GM18858 (cell line): ENCODE measurements at regions not wholly inside any gene's neighbourhood (a gene's known extent, or its start where the extent isn't known, plus 50 kb on each side); places are given as distances from the start of the nearest gene placed in this dataset.
"Not testable (repeated sequence)": the region's sequence is repeated elsewhere in the genome, so short reads cannot be mapped to it uniquely, and the experiment has no call there.

Experiments used
- ATAC-seq: cut with Tn5 transposase; IDR thresholded peaks from one replicate; pipeline ENCODE4 v1.9.1; 2021; ENCODE audit not compliant: unreplicated experiment

DNA sequence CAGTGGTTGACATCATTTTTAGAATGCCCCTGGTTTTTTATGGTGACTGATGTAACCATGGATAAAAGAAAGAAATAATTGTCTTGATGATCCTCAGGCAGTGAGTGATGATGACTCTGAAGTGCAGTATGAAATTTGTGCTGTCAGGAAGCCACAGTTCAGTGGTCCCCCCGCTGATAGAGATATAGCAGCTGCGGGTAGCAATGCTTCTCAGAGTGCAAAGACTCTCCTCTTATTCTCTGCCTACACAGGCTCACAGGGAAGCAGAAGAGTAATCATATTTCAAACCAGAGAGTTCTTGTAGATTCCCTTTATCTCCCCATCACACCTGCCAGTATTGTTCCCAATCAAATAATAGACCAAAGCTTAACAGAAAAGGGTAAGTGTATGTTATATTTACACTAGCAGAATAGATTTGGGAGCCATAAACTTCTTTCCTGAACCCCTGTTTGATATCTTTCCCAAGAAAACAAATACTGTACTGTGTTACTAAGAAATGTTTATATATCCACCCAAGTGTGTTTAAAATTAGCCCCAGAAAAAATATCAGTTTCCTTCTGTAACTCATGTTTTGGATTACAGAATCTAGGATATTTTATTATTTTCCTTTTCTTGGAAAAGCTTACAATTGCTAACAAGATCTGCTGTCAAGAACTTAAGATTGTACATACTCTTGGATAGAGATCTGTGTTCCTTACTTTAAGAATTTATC, 1817.4 kb upstream of the FLRT2 start:
- no peak for ATAC-seq

DNA sequence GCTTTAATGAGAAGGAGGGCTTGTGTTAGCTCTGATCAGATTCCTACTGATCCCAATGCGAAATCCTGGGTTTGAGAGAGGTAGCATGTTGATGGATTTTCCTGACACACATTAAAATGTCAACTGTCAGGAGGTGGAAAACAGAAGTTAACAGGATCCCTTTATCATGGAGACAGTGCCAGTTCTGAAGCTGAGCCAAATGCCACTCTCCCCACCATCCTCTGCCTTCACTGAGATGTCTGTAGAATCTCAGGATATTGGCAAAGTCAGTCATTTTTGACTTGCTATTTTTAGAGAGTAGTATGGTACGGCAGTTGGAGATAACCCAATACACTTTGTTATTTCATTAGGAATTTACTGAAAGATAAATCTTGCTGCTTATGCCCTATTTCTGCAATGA, 1816.2 kb upstream of the FLRT2 start:
- no peak for ATAC-seq

DNA sequence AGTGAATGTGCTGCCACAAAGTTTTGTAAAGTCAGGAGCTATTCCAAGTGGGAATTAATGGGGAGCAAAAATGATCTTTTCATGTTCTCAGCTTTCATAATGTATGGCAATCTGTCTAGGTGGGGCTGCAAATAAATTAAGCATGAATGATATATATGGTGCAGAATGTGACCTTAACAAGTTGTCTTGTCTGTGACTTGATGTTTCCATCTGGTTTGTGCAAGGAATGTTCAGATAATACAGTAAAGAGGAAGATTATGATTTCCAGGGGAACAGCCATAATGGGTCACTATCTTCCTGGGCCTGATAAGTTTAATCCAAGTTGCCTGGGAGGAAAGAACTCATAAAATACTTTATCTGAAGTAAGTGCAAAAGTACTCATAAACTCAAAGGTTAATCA, 1815.8 kb upstream of the FLRT2 start:
- ATAC-seq = no peak

DNA sequence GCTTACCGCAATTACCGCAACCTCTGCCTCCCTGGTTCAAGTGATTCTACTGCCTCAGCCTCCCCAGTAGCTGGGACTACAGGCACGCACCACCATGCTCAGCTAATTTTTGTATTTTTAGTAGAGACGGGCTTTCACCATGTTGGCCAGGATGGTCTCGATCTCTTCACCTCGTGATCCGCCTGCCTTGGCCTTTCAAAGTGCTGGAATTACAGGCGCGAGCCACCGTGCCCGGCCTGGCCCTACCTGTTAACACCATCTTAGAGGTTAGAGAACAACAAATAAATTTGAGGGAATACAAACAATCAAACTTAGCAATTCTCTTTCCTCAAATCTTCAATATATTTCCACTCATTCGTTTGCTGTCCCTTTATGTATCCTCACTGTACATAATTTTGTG, 1810.5 kb upstream of the FLRT2 start:
- ATAC-seq = not testable (repeated sequence)

DNA sequence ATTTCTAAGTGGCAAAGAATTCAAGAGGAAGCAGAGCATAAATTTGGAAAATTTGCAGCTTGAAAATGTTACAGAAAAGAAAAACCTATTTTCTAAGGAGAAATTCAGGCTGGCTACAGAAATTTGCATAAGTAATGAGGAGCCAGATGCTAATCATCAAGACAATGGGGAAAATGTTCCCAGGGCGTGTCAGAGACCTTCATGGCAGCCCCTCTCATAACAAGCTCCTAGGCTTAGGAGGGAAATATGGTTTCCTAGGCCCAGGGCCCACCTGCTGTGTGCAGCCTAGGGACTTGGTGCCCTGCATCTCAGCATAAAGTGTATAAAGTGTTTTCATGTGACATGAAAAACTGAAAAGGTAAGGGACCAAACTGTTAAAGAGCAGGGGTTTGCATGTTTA, 1796.3 kb upstream of the FLRT2 start:
- ATAC-seq = no peak

DNA sequence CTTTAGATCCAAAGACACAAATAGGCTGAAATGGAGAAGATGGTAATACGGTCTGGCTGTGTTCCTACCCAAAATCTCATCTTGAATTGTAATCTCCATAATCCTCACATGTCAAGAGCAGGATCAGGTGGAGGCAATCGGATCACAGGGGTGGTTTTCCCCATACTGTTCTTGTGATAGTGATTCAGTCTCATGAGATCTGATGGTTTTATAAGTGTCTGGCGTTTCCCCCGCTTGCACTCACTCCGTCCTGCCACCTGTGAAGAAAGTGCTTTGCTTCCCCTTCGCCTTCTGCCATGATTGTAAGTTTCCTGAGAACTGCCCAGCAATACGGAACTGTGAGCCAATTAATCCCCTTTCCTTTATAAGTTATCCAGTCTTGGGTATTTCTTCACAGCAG, 1795.5 kb upstream of the FLRT2 start:
- ATAC-seq = no peak

DNA sequence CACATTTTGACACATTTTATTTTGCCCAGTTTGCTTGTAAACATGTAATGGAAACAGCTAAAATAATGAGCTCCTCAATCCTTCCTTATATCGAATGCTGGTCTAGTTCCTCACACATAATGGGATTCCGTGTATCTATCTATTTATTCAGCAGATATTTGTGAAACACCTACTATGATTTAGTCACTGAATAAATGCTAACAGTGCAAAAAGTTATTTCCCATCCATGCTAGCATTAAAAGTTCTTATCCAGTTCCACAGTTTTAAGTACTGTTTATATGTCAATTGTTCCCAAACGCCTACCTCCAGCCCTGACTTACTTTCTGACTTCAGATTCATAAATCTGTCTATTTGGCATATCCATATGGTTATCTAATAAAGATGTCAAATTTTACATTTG, 1788.7 kb upstream of the FLRT2 start:
- ATAC-seq = no peak

DNA sequence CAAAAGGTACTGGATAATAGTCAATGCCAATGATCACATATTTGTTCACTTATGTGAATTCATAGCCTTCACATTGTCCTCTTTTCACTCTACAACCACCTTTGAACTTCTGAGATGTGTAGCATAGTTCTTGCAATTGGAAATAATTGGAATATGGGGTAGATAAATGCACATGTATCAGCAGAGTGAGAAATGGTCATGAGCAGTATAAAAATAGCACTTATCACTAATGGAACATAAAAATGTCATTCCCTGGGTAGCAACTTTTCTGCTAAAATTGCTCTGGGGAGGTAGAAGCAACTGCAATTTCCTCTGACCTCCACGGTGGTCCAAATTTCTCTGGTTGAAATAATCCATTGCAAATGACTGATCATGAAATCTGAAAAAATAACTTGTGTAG, 1785.7 kb upstream of the FLRT2 start:
- no peak for ATAC-seq

DNA sequence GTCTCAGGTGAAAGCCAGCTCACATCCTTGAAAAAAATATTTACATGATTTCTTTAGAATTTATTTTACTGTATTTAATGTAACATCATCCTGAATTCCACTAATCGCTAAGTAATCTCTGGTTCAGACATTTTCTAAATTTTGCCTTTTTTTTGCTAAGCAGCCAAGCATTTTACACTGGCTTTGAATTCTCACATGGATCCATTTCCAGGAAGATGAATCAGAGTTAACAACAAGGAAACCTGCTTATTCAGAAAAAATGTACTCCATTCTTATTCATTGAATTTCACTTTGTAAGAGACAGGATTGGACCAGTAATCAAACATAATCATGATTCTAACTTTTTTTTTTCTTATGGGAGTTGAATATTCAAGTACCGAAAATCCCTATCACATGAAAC, 1785.1 kb upstream of the FLRT2 start:
- no peak for ATAC-seq

DNA sequence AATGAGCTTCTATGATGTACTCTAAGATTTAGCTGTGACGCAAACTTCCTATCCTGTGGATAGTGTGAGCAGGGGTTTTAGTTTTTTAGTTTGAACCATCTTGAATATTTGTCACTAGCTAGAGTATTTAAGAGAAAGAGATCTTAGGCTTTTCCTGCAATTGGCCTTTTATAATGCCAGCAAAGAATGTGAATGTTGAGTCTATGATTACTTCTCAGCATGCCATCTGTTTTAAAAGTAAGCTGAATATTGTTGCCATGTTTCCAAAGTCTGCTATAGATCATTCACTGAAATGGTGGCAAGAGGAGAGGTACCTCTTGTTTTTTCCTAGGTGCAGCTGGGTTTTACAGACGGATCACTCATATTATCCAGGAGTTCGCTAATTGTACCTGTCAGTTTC, 1783.6 kb upstream of the FLRT2 start:
- ATAC-seq = no peak

DNA sequence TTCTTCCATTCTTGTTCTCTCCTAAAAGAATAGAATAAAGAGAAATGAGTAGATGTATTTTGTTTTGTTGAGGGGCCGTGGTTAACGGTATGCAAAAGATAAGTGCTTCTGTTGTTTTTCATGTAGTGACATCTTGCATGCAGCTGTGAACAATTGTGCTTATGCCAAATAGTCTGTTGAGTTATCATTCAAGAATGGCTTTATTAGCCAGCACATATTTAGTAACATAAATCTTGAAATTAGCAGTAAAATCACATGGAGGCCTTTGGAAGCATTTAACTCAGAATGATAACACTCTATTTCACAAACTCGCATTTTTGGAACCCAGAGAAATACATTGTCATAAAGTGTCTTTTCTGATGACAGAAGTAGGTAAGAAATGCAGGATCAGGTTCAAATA, 1772.0 kb upstream of the FLRT2 start:
- no peak for ATAC-seq

DNA sequence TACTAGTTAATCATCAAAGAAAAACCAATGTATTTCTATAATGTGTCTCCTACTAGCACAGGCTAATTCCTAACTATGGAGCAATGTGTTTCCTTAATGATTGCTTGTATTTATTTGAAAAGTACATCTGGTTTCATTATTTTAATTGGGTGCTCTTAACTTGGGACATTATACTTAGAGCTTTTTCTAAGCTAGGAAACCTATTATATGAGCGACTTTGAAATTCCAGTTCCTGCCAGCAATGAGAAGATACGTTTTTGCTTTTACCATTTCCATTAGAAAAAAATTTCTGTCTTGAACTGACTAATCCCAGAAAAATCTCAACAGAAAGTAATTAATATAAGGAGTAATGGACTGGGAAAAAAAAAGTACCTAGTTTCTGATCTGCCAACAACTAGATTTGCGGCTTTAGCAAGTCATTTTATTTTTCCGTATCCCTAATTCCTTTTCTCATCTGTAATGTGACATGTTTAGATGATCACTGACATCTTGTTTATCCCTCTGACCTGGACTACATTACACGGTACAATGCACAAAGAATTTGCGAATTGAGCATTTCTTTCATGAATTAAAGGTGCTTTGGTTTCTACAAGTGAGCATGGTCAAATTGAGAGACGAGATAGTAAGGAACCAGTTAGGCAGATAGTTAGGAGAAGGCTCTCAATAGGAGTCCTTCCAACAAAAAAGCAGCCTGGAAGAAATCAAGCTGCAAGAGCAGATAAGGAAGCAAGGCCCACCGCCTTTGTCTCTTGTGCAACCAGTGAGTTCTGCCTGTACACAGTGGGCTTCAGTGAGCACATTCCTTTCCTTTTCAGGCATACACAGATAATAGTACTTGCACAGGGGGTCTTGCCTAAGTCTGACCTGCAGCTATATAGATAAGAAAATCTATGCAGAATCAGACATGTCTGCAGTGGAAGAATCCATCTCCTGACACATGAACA, 1765.0 kb upstream of the FLRT2 start:
- no peak for ATAC-seq

DNA sequence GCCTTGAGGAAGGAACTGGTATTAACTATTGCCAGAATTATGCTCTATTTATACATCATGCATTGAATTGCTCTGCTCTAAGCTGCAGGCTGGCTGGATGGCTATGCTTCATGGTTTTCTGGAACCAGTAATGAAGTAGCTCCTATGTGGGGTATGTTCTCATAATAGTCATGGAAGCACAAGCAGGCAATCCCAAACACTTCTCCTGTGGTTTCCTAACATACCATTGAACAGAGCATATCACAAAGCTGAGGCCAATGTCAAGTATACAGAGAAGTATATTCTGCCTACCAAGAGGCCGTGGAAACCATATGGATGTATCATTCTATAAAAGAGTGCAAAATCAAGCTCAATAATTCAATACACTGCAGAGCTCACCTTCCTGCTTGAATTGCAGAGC, 1752.4 kb upstream of the FLRT2 start:
- ATAC-seq = no peak

DNA sequence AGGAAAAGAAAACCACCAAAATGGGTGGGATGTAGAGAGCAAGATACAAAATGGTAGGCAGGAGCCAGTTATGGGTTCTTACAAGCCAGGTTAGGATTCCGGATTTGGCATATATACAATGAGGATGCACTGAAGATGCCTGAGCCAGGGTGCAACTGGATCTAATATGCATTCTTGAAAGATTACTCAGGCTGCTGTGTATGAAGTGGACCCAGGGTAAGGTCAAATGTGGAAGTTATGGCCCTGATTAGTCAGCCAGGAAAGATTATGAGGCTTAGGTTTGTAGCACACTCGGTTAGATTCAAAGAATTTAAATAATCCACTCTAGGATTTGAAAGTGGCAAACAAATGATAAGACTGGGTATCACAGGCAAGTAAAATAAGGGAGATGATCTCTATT, 1750.7 kb upstream of the FLRT2 start:
- no peak for ATAC-seq

DNA sequence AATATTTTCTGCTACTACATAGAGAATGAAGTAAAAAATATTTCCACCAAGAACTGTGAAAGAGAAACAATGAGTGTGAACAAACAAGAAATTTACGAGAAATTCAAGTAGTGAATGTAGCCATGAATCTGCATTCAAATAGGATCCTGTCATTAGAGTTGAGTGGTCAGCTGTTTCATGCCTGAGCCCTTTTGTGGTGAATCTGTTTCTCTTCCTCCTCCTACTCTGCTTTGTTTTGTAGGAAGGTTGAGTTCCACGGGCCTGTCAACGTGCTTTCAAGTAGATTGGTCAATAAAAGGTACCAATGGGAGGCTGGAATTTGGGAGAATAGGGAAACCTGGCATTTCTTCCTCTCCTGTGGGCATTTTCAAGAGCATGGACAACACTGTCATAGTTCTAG, 1749.6 kb upstream of the FLRT2 start:
- no peak for ATAC-seq

DNA sequence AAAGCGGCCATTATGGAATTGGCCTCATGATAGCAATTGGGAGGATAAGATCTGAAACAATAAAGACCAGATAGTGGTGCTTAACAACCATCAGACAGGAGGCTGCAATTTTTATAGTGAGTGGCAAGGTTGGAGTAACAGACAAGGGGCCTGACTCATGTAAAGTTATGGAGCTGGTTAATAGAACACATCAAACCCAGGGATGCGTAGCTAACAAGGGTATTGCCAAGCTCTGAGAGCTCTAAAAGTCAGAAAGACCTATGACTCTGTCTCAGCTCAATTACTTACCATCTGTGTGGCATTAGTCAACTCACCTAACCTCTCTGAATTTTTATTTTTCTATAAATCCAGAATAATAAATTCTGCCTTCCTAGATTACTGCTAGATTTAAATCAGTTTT, 1731.5 kb upstream of the FLRT2 start:
- no peak for ATAC-seq

DNA sequence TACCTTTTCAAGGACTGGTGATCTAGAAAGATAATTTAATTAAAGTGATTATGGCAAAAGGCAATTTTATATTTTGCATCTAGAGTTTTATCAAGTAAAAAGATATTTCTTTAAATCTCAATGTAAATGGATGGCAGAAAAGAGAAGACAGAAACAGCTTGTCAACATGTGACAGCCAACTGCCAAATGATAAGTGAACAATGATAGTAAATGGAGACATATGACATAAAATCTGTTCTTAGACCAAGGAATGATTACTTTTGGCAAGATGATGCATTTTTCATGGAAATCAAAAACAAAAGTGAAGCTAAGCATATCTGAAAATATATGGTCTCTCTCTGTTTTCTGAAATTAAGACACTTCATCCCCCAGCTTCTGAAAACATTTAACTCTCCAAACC, 1730.7 kb upstream of the FLRT2 start:
- no peak for ATAC-seq

DNA sequence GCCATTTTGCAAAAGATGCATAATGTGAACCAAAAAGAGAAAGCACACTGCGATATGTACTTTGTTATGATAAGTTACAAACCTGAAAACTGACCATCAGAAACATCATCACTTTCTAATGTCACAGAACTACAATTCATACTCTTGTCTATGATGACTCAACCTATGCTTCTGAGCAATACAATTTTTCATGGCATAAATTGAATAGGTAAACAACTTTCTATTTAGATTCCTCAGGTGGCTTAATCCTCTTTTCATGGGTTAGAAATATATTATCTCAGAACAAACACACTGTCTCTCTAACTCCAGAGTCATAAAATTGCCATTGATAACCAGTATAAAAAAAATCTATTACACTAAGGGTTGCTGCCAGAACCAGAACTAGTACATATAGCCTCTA, 1715.0 kb upstream of the FLRT2 start:
- no peak for ATAC-seq

DNA sequence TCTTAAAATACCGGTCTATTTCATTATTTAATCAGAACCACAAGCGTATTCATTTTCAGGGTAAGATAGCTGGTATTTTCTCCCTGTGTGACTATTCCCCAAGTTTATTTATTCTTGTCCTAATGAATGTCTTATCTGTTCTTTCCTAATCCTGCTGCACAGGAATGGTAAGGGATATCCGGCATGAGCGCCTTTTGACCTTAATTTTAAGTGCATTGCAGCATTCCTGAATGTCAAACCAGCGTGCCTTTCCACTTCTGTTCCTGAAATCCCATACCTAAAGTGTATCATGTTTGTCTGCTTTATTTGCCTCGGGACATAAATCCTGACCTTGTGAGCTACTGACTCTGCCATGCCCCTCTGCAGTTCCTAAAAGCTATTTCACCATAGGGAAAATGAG, 1713.2 kb upstream of the FLRT2 start:
- ATAC-seq = no peak

DNA sequence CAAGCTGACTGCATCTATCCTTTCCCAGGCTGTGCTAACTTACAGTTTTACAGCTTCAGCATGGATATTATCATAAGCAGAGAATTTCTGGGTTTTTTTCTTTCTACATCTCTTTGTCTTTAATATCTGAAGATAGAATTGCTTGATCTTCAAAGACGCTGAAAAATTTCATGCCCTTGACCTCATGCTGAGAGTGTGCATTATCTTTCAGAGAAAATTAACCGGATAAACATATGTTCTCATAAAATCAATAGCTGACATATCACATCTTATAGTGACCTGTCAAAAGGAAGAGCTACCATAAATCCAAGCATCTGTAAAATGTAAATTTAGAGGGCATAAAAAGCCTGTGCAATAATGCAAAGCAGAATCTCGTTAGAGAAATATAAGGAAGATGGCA, 1704.1 kb upstream of the FLRT2 start:
- ATAC-seq = no peak

DNA sequence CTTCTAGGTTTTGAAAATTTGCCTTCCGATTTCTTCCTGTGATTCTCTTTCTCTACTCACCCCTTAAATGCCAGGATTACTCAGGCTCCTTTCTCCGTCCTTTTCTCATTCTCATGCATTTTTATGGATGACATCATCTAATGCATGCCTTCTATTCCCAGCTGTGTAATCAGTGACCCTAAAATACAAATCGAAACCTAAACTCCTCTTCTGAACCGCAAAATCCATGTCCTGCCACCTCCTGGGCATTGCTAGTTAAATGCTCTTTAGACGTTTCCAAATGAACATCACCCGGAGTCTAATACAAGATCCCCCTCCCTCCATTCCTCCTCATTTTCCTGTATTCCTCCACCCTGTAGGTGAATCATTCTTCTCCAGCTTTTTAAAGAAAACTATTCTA, 1703.1 kb upstream of the FLRT2 start:
- no peak for ATAC-seq

DNA sequence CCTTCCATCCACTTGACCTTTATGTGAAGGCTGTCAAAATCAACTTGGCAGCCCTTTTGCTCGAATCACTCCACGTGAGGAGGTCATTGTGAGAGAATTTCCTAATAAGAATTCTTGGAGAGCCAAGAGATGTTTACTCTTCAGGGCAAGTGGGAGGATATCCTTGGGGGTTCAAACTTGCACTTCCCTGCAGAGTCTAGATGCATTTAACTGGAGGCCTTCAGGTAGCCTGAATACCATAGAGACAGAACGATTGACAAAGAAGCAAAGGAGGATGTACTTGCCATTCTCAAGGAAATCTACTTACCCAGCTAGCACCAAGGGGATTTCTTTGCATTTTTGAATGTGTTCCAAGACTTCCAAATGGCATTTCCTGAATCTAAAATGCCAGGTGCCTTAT, 1702.6 kb upstream of the FLRT2 start:
- no peak for ATAC-seq

DNA sequence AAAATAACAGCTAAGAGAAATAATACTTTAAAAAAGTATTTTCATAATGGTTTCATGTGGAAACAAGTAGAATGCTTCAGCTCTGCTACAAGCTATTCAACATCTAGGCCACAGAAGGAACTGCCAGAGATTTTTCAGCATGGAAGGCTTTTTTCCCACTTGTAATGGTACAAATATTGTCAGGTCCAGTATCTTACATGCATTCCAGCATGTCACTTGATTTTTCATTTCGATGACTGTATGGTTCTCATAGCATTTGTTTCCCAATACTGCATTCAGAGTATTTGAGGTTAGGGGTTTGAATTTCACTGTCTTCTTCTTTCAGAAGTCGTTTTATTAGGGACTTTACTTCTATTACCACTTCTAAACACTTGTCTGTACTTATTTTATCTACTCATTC, 1701.5 kb upstream of the FLRT2 start:
- ATAC-seq = no peak
